Parathyroid adenoma (tissue), 2 donors: ENCODE measurements at regions not wholly inside any gene's neighbourhood (a gene's known extent, or its start where the extent isn't known, plus 50 kb on each side); places are given as distances from the start of the nearest gene placed in this dataset.

Experiments used
- H2AFZ ChIP-seq: fragments of 300-600 bp; sonication (generic); one replicate; pipeline ENCODE4 v1.7.0; 2017; ENCODE audit warnings: antibody characterized with exemption, mild to moderate bottlenecking
- H3K27ac ChIP-seq: fragments of 300-600 bp; sonication (generic); one replicate; pipeline ENCODE4 v1.7.0; 2017
- H3K27me3 ChIP-seq: fragments of 300-600 bp; sonication (generic); one replicate; pipeline ENCODE4 v1.7.0; 2017; ENCODE audit warnings: low read length; ENCODE audit not compliant: control insufficient read depth, insufficient read depth
- H3K36me3 ChIP-seq: fragments of 300-600 bp; sonication (generic); one replicate; pipeline ENCODE4 v1.7.0; 2017; ENCODE audit warnings: low read length; ENCODE audit not compliant: control insufficient read depth, insufficient read depth
- H3K4me1 ChIP-seq: fragments of 300-600 bp; sonication (generic); one replicate; pipeline ENCODE4 v1.7.0; 2017; ENCODE audit warnings: control low read depth
- H3K4me2 ChIP-seq: fragments of 300-600 bp; sonication (generic); one replicate; pipeline ENCODE4 v1.7.0; 2017; ENCODE audit warnings: low read length
- H3K4me3 ChIP-seq: fragments of 300-600 bp; sonication (generic); one replicate; pipeline ENCODE4 v1.7.0; 2017; ENCODE audit warnings: low read depth, low read length
- H3K79me2 ChIP-seq: fragments of 300-600 bp; sonication (generic); one replicate; pipeline ENCODE4 v1.7.0; 2017; ENCODE audit warnings: control low read depth
- H3K9ac ChIP-seq: fragments of 300-600 bp; sonication (generic); one replicate; pipeline ENCODE4 v1.7.0; 2017; ENCODE audit warnings: mild to moderate bottlenecking
- H3K9me3 ChIP-seq: fragments of 300-600 bp; sonication (generic); one replicate; pipeline ENCODE4 v1.7.0; 2017; ENCODE audit warnings: low read length; ENCODE audit not compliant: control insufficient read depth
- CTCF ChIP-seq: fragments of 300-600 bp; sonication (generic); IDR thresholded peaks from one replicate; pipeline ENCODE4 v1.7.0; 2017; ENCODE audit warnings: antibody characterized with exemption, mild to moderate bottlenecking
- donor health status: primary hyperparathyroidism.

GRCh38 chr2:156221703-156222102 is 110.8 kb downstream of the NR4A2 start:
- Histone ChIP-seq H3K4me3 (no peak overlapping the region), H3K9me3 (no peaks in the 10 kb centered on the region), H3K4me2 (no peak overlapping the region), H3K9ac (no peak overlapping the region), H3K27me3 (no peaks in the 10 kb centered on the region), H3K36me3 (no peaks in the 10 kb centered on the region), H3K79me2 (no peaks in the 10 kb centered on the region), H3K27ac (no peak overlapping the region), H2AFZ (no peak overlapping the region), H3K4me1 (no peaks in the 10 kb centered on the region)
- no peak for TF ChIP-seq CTCF

DNA sequence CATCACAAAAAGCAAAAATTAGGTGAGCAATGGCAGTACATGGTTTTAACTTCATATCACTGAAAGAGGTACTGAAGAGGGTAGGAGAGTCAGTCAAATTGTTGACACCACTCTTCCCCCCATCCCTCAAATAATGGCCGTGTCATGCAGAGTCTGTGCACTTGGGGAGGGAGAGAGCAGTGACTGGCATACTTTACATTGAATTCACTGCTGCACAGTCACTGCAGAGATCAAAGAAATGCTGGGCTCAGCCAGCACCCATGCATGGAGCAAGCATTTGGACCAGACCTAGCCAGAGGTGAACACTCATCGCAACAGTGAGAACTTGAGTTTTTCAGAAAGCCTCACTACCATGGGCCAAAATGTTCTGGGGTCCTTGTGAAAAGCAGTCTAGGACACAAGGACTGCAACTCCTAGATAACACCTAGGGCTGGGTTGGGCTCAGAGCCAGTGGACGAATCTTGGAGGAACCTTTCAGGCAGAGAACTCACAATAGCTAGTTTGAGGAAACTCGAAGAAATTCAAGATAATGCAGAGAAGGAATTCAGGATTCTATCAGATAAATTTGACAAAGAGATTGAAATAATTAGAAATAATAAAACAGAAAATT is 112.9 kb downstream of the NR4A2 start:
- Histone ChIP-seq H3K9ac (no peak overlapping the region), H3K4me2 (no peak overlapping the region), H3K4me1 (no peaks in the 10 kb centered on the region), H3K79me2 (no peaks in the 10 kb centered on the region), H3K9me3 (no peaks in the 10 kb centered on the region), H3K4me3 (no peak overlapping the region), H2AFZ (no peak overlapping the region), H3K27ac (no peak overlapping the region), H3K36me3 (no peaks in the 10 kb centered on the region), H3K27me3 (no peaks in the 10 kb centered on the region)
- no peak for TF ChIP-seq CTCF

DNA sequence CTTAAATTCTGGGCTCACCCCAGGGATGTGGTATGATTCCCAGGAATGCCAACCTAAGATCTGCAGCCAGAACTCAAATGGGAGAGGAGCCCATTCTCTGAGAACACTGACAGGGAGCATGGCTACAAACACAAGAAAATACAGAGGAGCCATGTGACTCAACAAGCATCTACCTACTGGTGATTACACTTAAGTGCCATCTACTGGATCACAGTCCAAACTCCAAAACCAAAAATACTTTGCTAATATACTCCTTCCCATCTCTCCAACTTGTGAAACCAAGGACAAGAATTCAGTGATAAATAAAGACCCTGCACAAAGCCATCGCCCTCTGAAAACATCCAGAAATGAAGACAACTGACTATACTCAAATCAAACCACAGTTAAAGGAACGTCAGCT is 116.9 kb downstream of the NR4A2 start:
- H3K27me3 ChIP-seq, result no peaks in the 10 kb centered on the region
- H3K4me2 ChIP-seq, result no peak overlapping the region
- H3K27ac ChIP-seq, result no peak overlapping the region
- no peaks in the 10 kb centered on the region for H3K36me3 ChIP-seq
- H3K79me2 ChIP-seq, result no peaks in the 10 kb centered on the region
- H2AFZ ChIP-seq, result no peak overlapping the region
- no peak overlapping the region for H3K4me3 ChIP-seq
- TF ChIP-seq CTCF, result no peak
- H3K9ac ChIP-seq, result no peak overlapping the region
- H3K4me1 ChIP-seq, result no peaks in the 10 kb centered on the region
- H3K9me3 ChIP-seq, result no peaks in the 10 kb centered on the region

DNA sequence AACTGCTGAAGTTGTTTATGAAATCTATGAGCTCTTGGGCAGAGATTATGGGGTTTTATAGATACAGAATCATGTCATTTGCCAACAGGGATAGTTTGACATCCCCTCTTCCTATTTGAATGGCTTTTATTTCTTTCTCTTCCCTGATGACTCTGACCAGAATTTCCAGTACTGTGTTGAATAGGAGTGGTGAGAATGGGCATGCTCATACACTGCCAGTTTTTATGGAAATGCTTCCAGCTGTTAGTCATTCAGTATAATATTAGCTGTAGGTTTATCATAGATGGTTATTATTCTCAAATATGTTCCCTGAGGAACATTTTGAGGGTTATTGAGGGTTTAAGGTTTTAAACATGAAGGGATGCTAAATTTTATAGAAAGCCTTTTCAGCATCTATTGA is 121.2 kb downstream of the NR4A2 start:
- Histone ChIP-seq H3K79me2 (no peaks in the 10 kb centered on the region), H3K4me3 (no peak overlapping the region), H3K9me3 (no peaks in the 10 kb centered on the region), H3K4me2 (no peak overlapping the region), H2AFZ (no peak overlapping the region), H3K9ac (no peak overlapping the region), H3K4me1 (no peaks in the 10 kb centered on the region), H3K27ac (no peak overlapping the region), H3K36me3 (no peaks in the 10 kb centered on the region), H3K27me3 (no peaks in the 10 kb centered on the region)
- no peak for TF ChIP-seq CTCF

GRCh38 chr2:156206355-156206754 is 126.2 kb downstream of the NR4A2 start:
- H3K4me1 ChIP-seq, result no peaks in the 10 kb centered on the region
- no peak overlapping the region for H3K27ac ChIP-seq
- H3K4me3 ChIP-seq, result no peak overlapping the region
- H3K27me3 ChIP-seq, result no peaks in the 10 kb centered on the region
- TF ChIP-seq CTCF, result no peak
- no peaks in the 10 kb centered on the region for H3K9me3 ChIP-seq
- H3K36me3 ChIP-seq, result no peaks in the 10 kb centered on the region
- H3K9ac ChIP-seq, result no peak overlapping the region
- H2AFZ ChIP-seq, result no peak overlapping the region
- no peak overlapping the region for H3K4me2 ChIP-seq
- no peaks in the 10 kb centered on the region for H3K79me2 ChIP-seq
